ENCODE measurements at regions not wholly inside any gene's neighbourhood (a gene's known extent, or its start where the extent isn't known, plus 50 kb on each side); places are given as distances from the start of the nearest gene placed in this dataset.
"Not testable (repeated sequence)": the region's sequence is repeated elsewhere in the genome, so short reads cannot be mapped to it uniquely, and the experiment has no call there.

- DNase-seq: no peak
Observed at GRCh38 chr12:113561068-113561780, 89.6 kb upstream of the LHX5 start.

DNA sequence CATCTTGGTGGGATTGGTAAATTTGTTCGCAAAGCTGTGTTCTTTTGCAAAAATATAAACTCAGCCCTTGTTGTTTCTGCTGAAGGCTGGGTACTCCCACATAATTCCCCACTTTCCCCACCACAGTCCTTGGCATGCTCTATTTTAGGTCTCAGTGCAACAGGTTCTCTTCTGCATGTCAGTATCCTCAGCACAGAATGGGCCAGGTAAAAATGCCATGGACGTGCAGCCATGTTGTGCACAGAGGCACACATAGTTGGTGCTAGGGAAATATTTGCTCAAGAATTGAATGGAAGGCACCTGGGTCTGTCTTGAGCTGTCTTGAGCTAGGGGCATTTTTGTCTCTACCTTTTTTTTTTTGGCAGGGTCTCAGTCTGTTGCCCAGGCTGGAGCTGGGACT, 87.8 kb upstream of the LHX5 start:
- DNase-seq: no peak

GRCh38 chr12:113555226-113555625, 83.6 kb upstream of the LHX5 start:
- no peak for DNase-seq

DNA sequence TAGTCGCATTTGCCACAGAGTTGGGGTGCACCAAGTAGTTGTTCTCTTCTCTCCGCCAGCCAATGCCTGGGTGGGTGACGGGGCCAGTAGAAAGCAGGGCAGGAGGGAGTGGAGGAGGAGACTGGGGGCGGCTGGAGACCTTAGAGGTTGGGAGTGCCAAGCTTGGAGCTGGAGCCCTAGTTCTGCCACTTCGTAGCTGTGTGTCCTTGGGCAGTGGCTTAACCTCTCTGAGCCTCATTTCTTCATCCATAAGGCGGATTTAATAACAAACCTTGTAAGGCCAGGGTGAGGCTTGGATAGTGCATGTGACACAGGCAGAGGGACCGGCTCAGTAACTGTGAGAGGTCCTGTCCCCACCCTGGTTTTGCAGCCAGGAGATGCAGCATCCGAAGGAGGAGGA, 81.1 kb upstream of the LHX5 start:
- no peak for DNase-seq

GRCh38 chr12:113551563-113551962, 79.9 kb upstream of the LHX5 start:
- DNase-seq: no peak

DNA sequence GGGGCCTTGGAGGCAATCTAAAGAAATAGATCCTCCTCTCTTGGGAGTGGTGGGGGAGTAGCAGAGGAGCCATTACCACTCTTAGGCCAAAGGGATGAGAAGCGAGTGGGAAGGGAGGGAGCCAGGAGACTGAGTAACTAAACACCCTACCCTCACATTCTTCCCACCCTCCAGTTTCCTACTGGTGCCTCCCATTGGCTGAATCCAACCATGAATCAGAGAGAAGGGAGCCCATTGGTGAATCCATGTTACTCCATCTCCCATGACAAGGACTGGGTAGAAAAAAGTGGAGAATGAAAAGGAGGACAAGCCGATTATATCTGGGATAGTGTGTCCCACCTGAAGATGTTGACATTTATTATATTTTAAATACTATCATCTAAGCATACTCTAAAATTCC, 76.8 kb upstream of the LHX5 start:
- DNase-seq: no peak

GRCh38 chr12:113546916-113547863, 75.5 kb upstream of the LHX5 start:
- no peak for DNase-seq

- DNase-seq: no peak
Observed at GRCh38 chr12:113537751-113538087, 66.0 kb upstream of the LHX5 start.

DNA sequence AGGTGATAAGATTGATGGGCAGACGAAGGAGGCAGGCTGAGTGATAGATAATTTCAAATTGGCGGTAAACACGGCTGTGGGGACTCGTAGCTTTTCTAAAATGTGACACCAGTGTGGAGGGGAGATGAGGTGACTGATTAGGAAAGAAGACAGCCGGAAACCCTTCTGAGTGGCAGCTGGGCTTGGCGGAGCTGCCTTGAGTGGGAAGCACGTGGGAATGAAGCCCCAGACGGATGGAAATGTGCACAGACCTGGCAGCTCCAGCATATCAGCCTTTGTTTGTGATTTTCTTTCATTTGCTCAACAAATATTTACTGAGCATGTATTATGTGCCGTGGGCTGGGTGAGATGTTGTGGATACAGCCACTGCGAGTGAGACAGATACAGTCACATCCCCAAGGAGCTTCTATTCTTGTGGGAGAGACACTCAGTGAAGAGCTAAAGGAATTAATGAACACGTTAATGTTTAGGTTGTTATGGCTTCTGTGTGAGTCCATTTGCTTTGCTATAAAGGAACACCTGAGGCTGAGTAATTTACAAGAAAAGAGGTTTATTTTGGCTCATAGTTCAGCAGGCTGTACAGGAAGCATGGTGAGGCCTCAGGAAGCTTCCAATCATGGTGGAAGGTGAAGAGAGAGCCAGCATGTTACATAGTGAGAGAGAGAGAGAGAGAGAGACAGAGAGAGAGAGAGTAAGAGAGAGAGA, 65.5 kb upstream of the LHX5 start:
- no peak for DNase-seq

GRCh38 chr12:113535100-113535499, 63.4 kb upstream of the LHX5 start:
- no peak for DNase-seq

- no peak for DNase-seq
Observed at GRCh38 chr12:113534555-113534954, 62.9 kb upstream of the LHX5 start.

- DNase-seq: no peak
Observed at GRCh38 chr12:113533842-113534375, 62.2 kb upstream of the LHX5 start.

DNA sequence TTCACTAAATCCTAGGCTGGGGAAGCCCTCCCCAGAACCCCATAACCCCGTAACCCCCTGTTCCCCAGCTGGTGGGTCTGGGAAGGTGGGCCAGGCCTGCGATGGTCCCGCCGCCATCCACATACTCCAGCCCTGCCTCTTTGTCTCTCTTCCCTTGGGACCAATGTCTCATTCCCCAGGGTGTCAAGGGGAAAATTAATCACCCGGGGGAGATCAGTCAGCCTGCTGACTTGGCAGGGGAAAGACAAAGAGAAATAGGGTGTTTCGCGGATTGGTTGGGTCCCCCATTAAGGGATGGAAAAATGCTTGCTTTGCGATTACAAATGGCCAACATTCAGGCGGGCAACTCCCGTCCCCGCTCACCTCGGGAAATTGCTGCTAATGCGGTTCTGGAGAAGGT, 60.6 kb upstream of the LHX5 start:
- no peak for DNase-seq

DNA sequence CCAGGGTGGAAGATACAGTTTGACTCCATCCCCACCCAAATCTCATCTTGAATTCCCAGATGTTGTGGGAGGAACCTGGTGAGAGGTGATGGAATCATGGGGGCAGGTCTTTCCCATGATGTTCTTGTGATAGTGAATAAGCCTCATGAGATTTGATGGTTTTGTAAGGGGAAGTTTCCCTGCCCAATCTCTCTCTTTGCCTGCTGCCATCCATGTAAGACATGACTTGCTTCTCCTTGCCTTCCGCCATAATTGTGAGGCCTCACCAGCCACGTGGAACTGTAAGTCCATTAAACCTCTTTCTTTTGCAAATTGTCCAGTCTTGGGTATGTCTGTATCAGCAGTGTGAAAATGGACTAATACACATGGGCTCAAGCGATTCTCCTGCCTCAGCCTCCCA, 59.4 kb upstream of the LHX5 start:
- DNase-seq: not testable (repeated sequence)

- DNase-seq: no peak
Observed at GRCh38 chr12:113528606-113529293, 57.1 kb upstream of the LHX5 start.

GRCh38 chr12:113525066-113525465, 53.4 kb upstream of the LHX5 start:
- DNase-seq: no peak

DNA sequence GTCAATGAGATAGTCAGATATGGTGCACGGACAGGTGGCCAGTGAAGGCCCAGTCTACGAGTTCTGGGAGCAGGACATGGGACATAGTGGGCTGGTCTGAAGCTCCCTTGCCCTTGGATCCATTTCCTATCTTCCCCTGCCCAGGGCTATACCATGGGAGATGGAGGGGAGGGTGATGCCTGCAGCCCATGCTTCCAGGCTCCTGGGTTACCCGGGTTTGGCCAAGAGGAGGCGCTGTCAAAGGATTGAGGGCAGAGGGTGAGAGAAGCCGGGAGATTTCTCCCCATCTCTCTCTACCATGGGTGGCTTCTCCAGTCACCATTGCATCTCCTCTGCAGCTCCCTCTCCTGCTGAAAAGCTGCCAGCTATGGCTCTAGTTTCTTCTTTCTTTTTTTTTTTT, 52.8 kb upstream of the LHX5 start:
- DNase-seq: no peak

GRCh38 chr12:113521708-113522107, 50.0 kb upstream of the LHX5 start:
- no peak for DNase-seq
